HCT116 (cell line): ENCODE measurements at regions not wholly inside any gene's neighbourhood (a gene's known extent, or its start where the extent isn't known, plus 50 kb on each side); places are given as distances from the start of the nearest gene placed in this dataset.

Source experiments
- ATAC-seq: fragments of 200-7000 bp; cut with Tn5 transposase; 2 replicates; pipeline ENCODE4 v1.9.1; 2020; ENCODE audit warnings: mild to moderate bottlenecking, moderate library complexity
- BruUV-seq: library from RNA; stranded (reverse); fragments of 400-500 nt; replicated peaks from 2 replicates; lab custom pipeline; 2021; lab: Mats Ljungman, UMichigan
- CTCF ChIA-PET: fragments of 300-600 bp; sonication (Branson Sonifier 250); formaldehyde crosslinking; loops from one replicate; lab custom pipeline; 2021; ENCODE audit warnings: antibody characterized with exemption; lab: Charles Lee
- POLR2A ChIA-PET: fragments of 300-600, 350-600 bp; sonication (Branson Sonifier 250); formaldehyde crosslinking; loops from one replicate; lab custom pipeline; 2021; ENCODE audit warnings: antibody characterized with exemption; lab: Charles Lee
- RAD21 ChIA-PET, 2 experiments: fragments of 300-600 bp; sonication (Branson Sonifier 250); formaldehyde crosslinking; loops; one replicate each; lab custom pipeline; 2023; ENCODE audit warnings: low total read pairs in 2 of 2; ENCODE audit not compliant: uncharacterized antibody in 2 of 2, unreplicated experiment in 2 of 2, low non-redundant PET in 1 of 2; lab: Charles Lee
- DNase-seq: peaks from one replicate; pipeline ENCODE4 v3.0.0-alpha.2; 2010; ENCODE audit warnings: low read depth, low spot score
- H2AFZ ChIP-seq: fragments of 200-600 bp; shearing (Covaris generic), sonication (generic); 2 replicates; pipeline ENCODE4 v1.6.1; 2017; ENCODE audit warnings: low read depth, mixed run types, mixed read lengths, antibody characterized with exemption, low read length; ENCODE audit not compliant: poor library complexity, severe bottlenecking
- H3K27ac ChIP-seq: 2 replicates; pipeline ENCODE4 v1.5.1; 2012; ENCODE audit warnings: low read depth, low read length
- H3K27me3 ChIP-seq: fragments of 200-600 bp; sonication (generic); 2 replicates; pipeline ENCODE4 v1.6.1; 2016; ENCODE audit warnings: mixed run types, low read length, mixed read lengths; ENCODE audit not compliant: insufficient read depth
- H3K36me3 ChIP-seq, 2 experiments: fragments of 200-500 bp in 1 of 2; fragments of 200-600 bp in 1 of 2; sonication (Bioruptor generic) in 1 of 2; sonication (generic) in 1 of 2; 2 replicates each; pipeline versions ENCODE4 v1.5.1 to v1.6.1; 2014 to 2016; ENCODE audit warnings: low read length in 2 of 2, inconsistent platforms in 1 of 2, mixed read lengths in 1 of 2, mixed run types in 1 of 2; ENCODE audit not compliant: insufficient read depth in 2 of 2, control insufficient read depth in 1 of 2
- H3K4me1 ChIP-seq, 2 experiments: fragments of 200-600 bp in 1 of 2; sonication (generic) in 1 of 2; 2 replicates each; pipeline versions ENCODE4 v1.5.1 to v1.6.1; 2012 to 2017; ENCODE audit warnings: low read length in 2 of 2, inconsistent platforms in 1 of 2, mild to moderate bottlenecking in 1 of 2, mixed read lengths in 1 of 2, mixed run types in 1 of 2, moderate library complexity in 1 of 2; ENCODE audit not compliant: insufficient read depth in 2 of 2, control insufficient read depth in 1 of 2
- H3K4me2 ChIP-seq: fragments of 200-600 bp; sonication (generic); 2 replicates; pipeline ENCODE4 v1.6.1; 2017; ENCODE audit warnings: mixed run types, low read length, mixed read lengths
- H3K4me3 ChIP-seq, 2 experiments: fragments of 200-600 bp in 1 of 2; sonication (generic) in 1 of 2; replicated peaks in 1 of 2; 2 replicates each; pipeline ENCODE4 v1.5.1; 2011 to 2016; ENCODE audit warnings: low read length in 2 of 2, control low read depth in 1 of 2, low read depth in 1 of 2, mild to moderate bottlenecking in 1 of 2, mixed read lengths in 1 of 2, mixed run types in 1 of 2
- H3K79me2 ChIP-seq: fragments of 200-600 bp; sonication (generic); 2 replicates; pipeline ENCODE4 v1.6.1; 2017; ENCODE audit warnings: mild to moderate bottlenecking, mixed run types, low read length, moderate library complexity, mixed read lengths; ENCODE audit not compliant: insufficient read depth
- H3K9ac ChIP-seq: fragments of 200-600 bp; sonication (generic); 2 replicates; pipeline ENCODE4 v1.6.1; 2016; ENCODE audit warnings: low read length, mixed read lengths
- H3K9me2 ChIP-seq: fragments of 200-600 bp; sonication (generic), shearing (Covaris generic); 2 replicates; pipeline ENCODE4 v1.6.1; 2017; ENCODE audit warnings: mixed run types, mild to moderate bottlenecking, moderate library complexity; ENCODE audit not compliant: insufficient read depth
- H3K9me3 ChIP-seq, 2 experiments: fragments of 200-500 bp in 1 of 2; fragments of 200-600 bp in 1 of 2; sonication (Bioruptor generic) in 1 of 2; sonication (generic) in 1 of 2; 2 replicates each; pipeline ENCODE4 v1.6.1; 2014 to 2017; ENCODE audit warnings: low read length in 2 of 2, mixed read lengths in 2 of 2, inconsistent platforms in 1 of 2, low read depth in 1 of 2, mild to moderate bottlenecking in 1 of 2, mixed run types in 1 of 2, moderate library complexity in 1 of 2; ENCODE audit not compliant: control insufficient read depth in 1 of 2, insufficient read depth in 1 of 2
- H4K20me1 ChIP-seq: fragments of 200-600 bp; sonication (generic), shearing (Covaris generic); 2 replicates; pipeline ENCODE4 v1.6.1; 2017; ENCODE audit warnings: mixed run types, mild to moderate bottlenecking, moderate library complexity; ENCODE audit not compliant: insufficient read depth
- CBX3 ChIP-seq: IDR thresholded peaks from 2 replicates; pipeline ENCODE4 v1.6.1; 2012; ENCODE audit warnings: low read depth
- EGR1 ChIP-seq: IDR thresholded peaks from 2 replicates; pipeline ENCODE4 v1.6.1; 2012; ENCODE audit warnings: low read depth
- ELF1 ChIP-seq: IDR thresholded peaks from 2 replicates; pipeline ENCODE4 v1.6.1; 2012; ENCODE audit warnings: low read depth, borderline replicate concordance
- FOSL1 ChIP-seq: IDR thresholded peaks from 2 replicates; pipeline ENCODE4 v1.6.1; 2012; ENCODE audit warnings: low read depth
- POLR2A ChIP-seq: IDR thresholded peaks from 2 replicates; pipeline ENCODE4 v1.7.0; 2011; ENCODE audit warnings: borderline replicate concordance; ENCODE audit not compliant: insufficient read depth, insufficient read length; ENCODE audit errors: extremely low read depth
- RAD21 ChIP-seq: IDR thresholded peaks from 2 replicates; pipeline ENCODE4 v1.6.1; 2012; ENCODE audit warnings: low read depth, mild to moderate bottlenecking
- SIN3A ChIP-seq: IDR thresholded peaks from 2 replicates; pipeline ENCODE4 v1.6.1; 2012; ENCODE audit warnings: low read depth
- SRF ChIP-seq: IDR thresholded peaks from 2 replicates; pipeline ENCODE4 v1.6.1; 2012; ENCODE audit warnings: low read depth
- TCF7L2 ChIP-seq: IDR thresholded peaks from 2 replicates; pipeline ENCODE4 v1.7.0; 2011; ENCODE audit warnings: borderline replicate concordance, inconsistent platforms; ENCODE audit not compliant: insufficient read depth, insufficient read length; ENCODE audit errors: extremely low read depth
- YY1 ChIP-seq: IDR thresholded peaks from 2 replicates; pipeline ENCODE4 v1.6.1; 2011; ENCODE audit warnings: low read length, low read depth, moderate library complexity, mild to moderate bottlenecking; ENCODE audit not compliant: insufficient replicate concordance; ENCODE audit errors: extremely low read depth
- ZFX ChIP-seq: fragments of 450-650 bp; IDR thresholded peaks from 2 replicates; pipeline ENCODE4 v1.6.1; 2017
- intact Hi-C: fragments of 100-400 bp; cut with micrococcal nuclease; formaldehyde crosslinking; loops from 2 replicates; pipeline ENCODE4 v1.10.0; 2022
- TF ChIP-seq, protein P1 (sequence below): IDR thresholded peaks from 2 replicates; pipeline ENCODE4 v1.6.1; 2012
- TF ChIP-seq, protein P2 (sequence below): IDR thresholded peaks from 2 replicates; pipeline ENCODE4 v1.6.1; 2012; ENCODE audit warnings: low read depth
- TF ChIP-seq, protein P3 (sequence below): IDR thresholded peaks from 2 replicates; pipeline ENCODE4 v1.6.1; 2011; ENCODE audit warnings: mild to moderate bottlenecking, low read length, moderate library complexity; ENCODE audit not compliant: insufficient replicate concordance; ENCODE audit errors: extremely low read depth
- TF ChIP-seq, protein P4 (sequence below): IDR thresholded peaks from 2 replicates; pipeline ENCODE4 v1.6.1; 2012

DNA sequence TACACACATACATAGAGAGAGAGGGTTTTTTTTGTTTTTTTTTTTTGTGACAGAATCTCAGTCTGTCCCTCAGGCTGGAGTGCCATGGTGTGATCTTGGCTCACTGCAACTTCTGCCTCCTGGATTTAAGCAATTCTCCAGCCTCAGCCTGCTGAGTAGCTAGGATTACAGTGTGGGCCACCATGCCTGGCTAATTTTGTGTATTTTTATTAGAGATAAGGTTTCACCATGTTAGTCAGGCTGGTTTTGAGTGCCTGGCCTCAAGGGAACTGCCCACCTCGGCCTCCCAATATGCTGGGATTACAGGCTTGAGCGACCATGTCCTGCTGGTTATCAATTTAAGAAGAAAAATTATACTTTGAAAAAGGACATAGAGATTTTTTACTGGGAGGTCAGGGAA, 710.6 kb downstream of the SLC6A15 start:
- POLR2A ChIA-PET, result no interaction called here
- Histone ChIP-seq H3K4me3 (no peak overlapping the region), H3K36me3 (no peaks in the 10 kb centered on the region)
- TF ChIP-seq, protein P1, sequence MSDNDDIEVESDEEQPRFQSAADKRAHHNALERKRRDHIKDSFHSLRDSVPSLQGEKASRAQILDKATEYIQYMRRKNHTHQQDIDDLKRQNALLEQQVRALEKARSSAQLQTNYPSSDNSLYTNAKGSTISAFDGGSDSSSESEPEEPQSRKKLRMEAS, result no peak
- no peak for TF ChIP-seq CBX3
- no peak for TF ChIP-seq ELF1
- no peak for TF ChIP-seq TCF7L2
- TF ChIP-seq, all 23 proteins: peak for 0
- Histone ChIP-seq H3K4me1 (no peaks in the 10 kb centered on the region), H3K9me3 (no peaks in the 10 kb centered on the region), H3K27ac (no peak overlapping the region), H3K27me3 (no peaks in the 10 kb centered on the region), H3K9me2 (no peaks in the 10 kb centered on the region), H2AFZ (peak overlapping the region; percentile 27), H3K79me2 (no peaks in the 10 kb centered on the region), H3K9ac (no peak overlapping the region), H3K4me2 (no peak overlapping the region), H4K20me1 (no peaks in the 10 kb centered on the region)
- ATAC-seq (no peak), DNase-seq (no peak)
- ChIA-PET RAD21 (no interaction called here), CTCF (no interaction called here)
- BruUV-seq, result no TSS peak
- intact Hi-C loops, result no loop called here

DNA sequence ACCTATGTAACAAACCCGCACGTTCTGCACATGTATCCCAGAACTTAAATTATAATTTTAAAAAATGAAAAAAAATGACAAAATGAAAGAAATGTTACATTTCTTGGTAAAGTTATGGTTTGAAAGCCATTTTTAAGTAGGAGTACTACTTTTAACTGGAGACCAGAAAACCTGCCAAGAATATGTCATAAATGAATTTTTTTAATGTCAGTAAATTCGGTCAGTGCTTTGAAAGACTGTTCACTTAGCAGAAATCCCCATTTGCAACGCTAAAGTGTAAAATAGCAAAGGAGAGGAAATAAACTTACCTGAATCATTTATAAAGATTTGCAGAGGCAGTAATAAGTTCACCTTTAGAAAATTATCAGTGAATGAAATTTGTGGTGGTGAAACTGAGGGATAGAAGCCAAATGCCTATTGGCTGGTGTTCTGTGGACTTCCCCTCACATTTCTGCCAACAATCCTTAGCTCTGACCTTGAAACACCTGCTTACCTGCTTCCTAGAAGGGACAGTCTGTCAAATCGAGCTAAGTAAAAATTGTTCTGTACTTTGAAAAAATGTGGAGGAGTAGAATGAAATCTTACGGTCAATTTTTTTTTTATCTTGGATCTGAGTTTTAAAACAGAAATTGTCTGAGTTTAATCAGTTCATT, 714.2 kb downstream of the SLC6A15 start:
- Histone ChIP-seq H3K79me2 (no peaks in the 10 kb centered on the region), H3K9me2 (no peaks in the 10 kb centered on the region), H3K27ac (no peak overlapping the region), H3K4me2 (no peak overlapping the region), H3K27me3 (no peaks in the 10 kb centered on the region), H3K9me3 (no peaks in the 10 kb centered on the region), H2AFZ (peak overlapping the region; percentile 22), H3K9ac (no peak overlapping the region), H4K20me1 (no peaks in the 10 kb centered on the region), H3K36me3 (no peaks in the 10 kb centered on the region), H3K4me1 (no peaks in the 10 kb centered on the region), H3K4me3 (no peak overlapping the region)
- BruUV-seq, result no TSS peak
- POLR2A ChIA-PET, result no interaction called here
- RAD21 ChIA-PET, result no interaction called here
- ATAC-seq (no peak), DNase-seq (no peak)
- intact Hi-C loops, result no loop called here
- CTCF ChIA-PET, result no interaction called here
- TF ChIP-seq ZFX, result no peak
- no peak for TF ChIP-seq POLR2A
- no peak for TF ChIP-seq SRF
- TF ChIP-seq, protein P2, sequence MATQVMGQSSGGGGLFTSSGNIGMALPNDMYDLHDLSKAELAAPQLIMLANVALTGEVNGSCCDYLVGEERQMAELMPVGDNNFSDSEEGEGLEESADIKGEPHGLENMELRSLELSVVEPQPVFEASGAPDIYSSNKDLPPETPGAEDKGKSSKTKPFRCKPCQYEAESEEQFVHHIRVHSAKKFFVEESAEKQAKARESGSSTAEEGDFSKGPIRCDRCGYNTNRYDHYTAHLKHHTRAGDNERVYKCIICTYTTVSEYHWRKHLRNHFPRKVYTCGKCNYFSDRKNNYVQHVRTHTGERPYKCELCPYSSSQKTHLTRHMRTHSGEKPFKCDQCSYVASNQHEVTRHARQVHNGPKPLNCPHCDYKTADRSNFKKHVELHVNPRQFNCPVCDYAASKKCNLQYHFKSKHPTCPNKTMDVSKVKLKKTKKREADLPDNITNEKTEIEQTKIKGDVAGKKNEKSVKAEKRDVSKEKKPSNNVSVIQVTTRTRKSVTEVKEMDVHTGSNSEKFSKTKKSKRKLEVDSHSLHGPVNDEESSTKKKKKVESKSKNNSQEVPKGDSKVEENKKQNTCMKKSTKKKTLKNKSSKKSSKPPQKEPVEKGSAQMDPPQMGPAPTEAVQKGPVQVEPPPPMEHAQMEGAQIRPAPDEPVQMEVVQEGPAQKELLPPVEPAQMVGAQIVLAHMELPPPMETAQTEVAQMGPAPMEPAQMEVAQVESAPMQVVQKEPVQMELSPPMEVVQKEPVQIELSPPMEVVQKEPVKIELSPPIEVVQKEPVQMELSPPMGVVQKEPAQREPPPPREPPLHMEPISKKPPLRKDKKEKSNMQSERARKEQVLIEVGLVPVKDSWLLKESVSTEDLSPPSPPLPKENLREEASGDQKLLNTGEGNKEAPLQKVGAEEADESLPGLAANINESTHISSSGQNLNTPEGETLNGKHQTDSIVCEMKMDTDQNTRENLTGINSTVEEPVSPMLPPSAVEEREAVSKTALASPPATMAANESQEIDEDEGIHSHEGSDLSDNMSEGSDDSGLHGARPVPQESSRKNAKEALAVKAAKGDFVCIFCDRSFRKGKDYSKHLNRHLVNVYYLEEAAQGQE, result no peak
- no peak for TF ChIP-seq TCF7L2
- TF ChIP-seq FOSL1, result no peak
- TF ChIP-seq RAD21, result no peak
- TF ChIP-seq YY1, result no peak
- no peak for TF ChIP-seq ELF1
- TF ChIP-seq, protein P3, sequence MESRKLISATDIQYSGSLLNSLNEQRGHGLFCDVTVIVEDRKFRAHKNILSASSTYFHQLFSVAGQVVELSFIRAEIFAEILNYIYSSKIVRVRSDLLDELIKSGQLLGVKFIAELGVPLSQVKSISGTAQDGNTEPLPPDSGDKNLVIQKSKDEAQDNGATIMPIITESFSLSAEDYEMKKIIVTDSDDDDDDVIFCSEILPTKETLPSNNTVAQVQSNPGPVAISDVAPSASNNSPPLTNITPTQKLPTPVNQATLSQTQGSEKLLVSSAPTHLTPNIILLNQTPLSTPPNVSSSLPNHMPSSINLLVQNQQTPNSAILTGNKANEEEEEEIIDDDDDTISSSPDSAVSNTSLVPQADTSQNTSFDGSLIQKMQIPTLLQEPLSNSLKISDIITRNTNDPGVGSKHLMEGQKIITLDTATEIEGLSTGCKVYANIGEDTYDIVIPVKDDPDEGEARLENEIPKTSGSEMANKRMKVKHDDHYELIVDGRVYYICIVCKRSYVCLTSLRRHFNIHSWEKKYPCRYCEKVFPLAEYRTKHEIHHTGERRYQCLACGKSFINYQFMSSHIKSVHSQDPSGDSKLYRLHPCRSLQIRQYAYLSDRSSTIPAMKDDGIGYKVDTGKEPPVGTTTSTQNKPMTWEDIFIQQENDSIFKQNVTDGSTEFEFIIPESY, result no peak
- TF ChIP-seq, protein P4, sequence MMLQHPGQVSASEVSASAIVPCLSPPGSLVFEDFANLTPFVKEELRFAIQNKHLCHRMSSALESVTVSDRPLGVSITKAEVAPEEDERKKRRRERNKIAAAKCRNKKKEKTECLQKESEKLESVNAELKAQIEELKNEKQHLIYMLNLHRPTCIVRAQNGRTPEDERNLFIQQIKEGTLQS, result no peak
- no peak for TF ChIP-seq EGR1
- TF ChIP-seq SIN3A, result no peak
